SK-N-SH treated with all-trans-retinoic acid at 6 μM for 48 hours (cell line): ENCODE measurements at regions not wholly inside any gene's neighbourhood (a gene's known extent, or its start where the extent isn't known, plus 50 kb on each side); places are given as distances from the start of the nearest gene placed in this dataset.

ENCODE experiments used
- ATAC-seq: fragments of 200-7000 bp; cut with Tn5 transposase; 3 replicates; pipeline ENCODE4 v1.9.1; 2020; ENCODE audit warnings: mild to moderate bottlenecking, moderate library complexity
- ARNTL ChIP-seq: fragments of 450-650 bp; formaldehyde crosslinking; IDR thresholded peaks from 2 replicates; pipeline ENCODE4 v1.5.0; 2020; ENCODE audit warnings: low read depth, mild to moderate bottlenecking, moderate library complexity, borderline replicate concordance
- CSDC2 ChIP-seq: fragments of 250-450 bp; sonication (Bioruptor Pico); IDR thresholded peaks from 2 replicates; pipeline ENCODE4 v1.5.0; 2020; ENCODE audit warnings: mild to moderate bottlenecking, moderate library complexity
- ESRRG ChIP-seq: fragments of 250-450 bp; sonication (Bioruptor Pico); IDR thresholded peaks from 2 replicates; pipeline ENCODE4 v1.6.1; 2021; ENCODE audit warnings: mild to moderate bottlenecking
- GLIS3 ChIP-seq: fragments of 250-450 bp; sonication (Bioruptor Pico); IDR thresholded peaks from 2 replicates; pipeline ENCODE4 v1.5.0; 2020; ENCODE audit warnings: mild to moderate bottlenecking, moderate library complexity
- ISL1 ChIP-seq: fragments of 250-450 bp; sonication (Bioruptor Pico); IDR thresholded peaks from 2 replicates; pipeline ENCODE4 v2.1.2; 2022; ENCODE audit warnings: mild to moderate bottlenecking, moderate library complexity
- OSR1 ChIP-seq: fragments of 250-450 bp; sonication (Bioruptor Pico); IDR thresholded peaks from 2 replicates; pipeline ENCODE4 v1.8.0; 2022; ENCODE audit warnings: moderate library complexity, mild to moderate bottlenecking, inconsistent platforms
- RARB ChIP-seq: fragments of 250-450 bp; sonication (Bioruptor Pico); IDR thresholded peaks from 2 replicates; pipeline ENCODE4 v1.8.0; 2021; ENCODE audit warnings: mild to moderate bottlenecking, moderate library complexity
- SNAI2 ChIP-seq: fragments of 250-450 bp; sonication (Bioruptor Pico); IDR thresholded peaks from 2 replicates; pipeline ENCODE4 v1.5.0; 2020; ENCODE audit warnings: mild to moderate bottlenecking, moderate library complexity
- TCF4 ChIP-seq: fragments of 250-450 bp; sonication (Bioruptor Pico); IDR thresholded peaks from 2 replicates; pipeline ENCODE4 v1.8.0; 2021; ENCODE audit warnings: mild to moderate bottlenecking, moderate library complexity, borderline replicate concordance
- TOX ChIP-seq: fragments of 250-450 bp; sonication (Bioruptor Pico); IDR thresholded peaks from 2 replicates; pipeline ENCODE4 v1.8.0; 2021; ENCODE audit warnings: mild to moderate bottlenecking, moderate library complexity, borderline replicate concordance
- ZFP3 ChIP-seq: fragments of 250-450 bp; sonication (Bioruptor Pico); IDR thresholded peaks from 2 replicates; pipeline ENCODE4 v1.5.0; 2020; ENCODE audit warnings: mild to moderate bottlenecking, moderate library complexity
- ZFP30 ChIP-seq: fragments of 450-650 bp; formaldehyde crosslinking; IDR thresholded peaks from 2 replicates; pipeline ENCODE4 v1.5.0; 2022; ENCODE audit warnings: mild to moderate bottlenecking, moderate library complexity
- ZNF565 ChIP-seq: fragments of 450-650 bp; formaldehyde crosslinking; conservative IDR thresholded peaks from 2 replicates; pipeline ENCODE4 v1.5.0; 2020; ENCODE audit warnings: low read depth, mild to moderate bottlenecking, moderate library complexity
- ZNF70 ChIP-seq: fragments of 450-650 bp; formaldehyde crosslinking; IDR thresholded peaks from 2 replicates; pipeline ENCODE4 v1.5.0; 2020; ENCODE audit warnings: mild to moderate bottlenecking, moderate library complexity
- ZNF8 ChIP-seq: fragments of 450-650 bp; formaldehyde crosslinking; IDR thresholded peaks from 2 replicates; pipeline ENCODE4 v1.5.0; 2020; ENCODE audit warnings: mild to moderate bottlenecking, moderate library complexity
- TF ChIP-seq, protein P1 (sequence below): fragments of 250-450 bp; sonication (Bioruptor Pico); IDR thresholded peaks from 2 replicates; pipeline ENCODE4 v1.8.0; 2021; ENCODE audit warnings: low read depth, mild to moderate bottlenecking, moderate library complexity, borderline replicate concordance
- TF ChIP-seq, protein P2 (sequence below): fragments of 250-450 bp; sonication (Bioruptor Pico); IDR thresholded peaks from 2 replicates; pipeline ENCODE4 v1.8.0; 2020; ENCODE audit warnings: mild to moderate bottlenecking, moderate library complexity, borderline replicate concordance
- TF ChIP-seq, protein P3 (sequence below): fragments of 250-450 bp; sonication (Bioruptor Pico); IDR thresholded peaks from 2 replicates; pipeline ENCODE4 v1.5.1; 2021; ENCODE audit warnings: mild to moderate bottlenecking, moderate library complexity
- TF ChIP-seq, protein P4 (sequence below): fragments of 250-450 bp; sonication (Bioruptor Pico); IDR thresholded peaks from 2 replicates; pipeline ENCODE4 v1.5.0; 2020; ENCODE audit warnings: mild to moderate bottlenecking, moderate library complexity

DNA sequence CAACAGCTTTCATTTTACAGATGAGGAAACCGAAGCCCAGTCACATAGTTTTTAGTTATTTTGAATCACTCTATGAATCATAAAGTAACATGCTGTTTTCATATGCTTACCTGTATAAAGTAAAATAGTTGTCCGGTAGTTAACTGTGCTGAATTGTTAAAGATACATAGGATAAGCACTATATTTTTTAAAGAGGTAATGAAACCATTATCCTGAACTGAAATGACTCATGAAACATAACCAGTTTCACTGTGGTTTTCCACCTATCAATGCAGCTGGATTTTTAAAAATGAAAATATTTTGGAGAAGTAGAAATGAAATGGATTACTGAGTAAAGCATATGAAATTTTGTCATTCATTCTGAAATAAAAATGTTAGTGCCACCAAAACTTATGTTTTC, 655.0 kb downstream of the OLFM4 start:
- no peak for ATAC-seq
- TF ChIP-seq CSDC2 (CRISPR knock-in tag) (no peak), ZFP3 (CRISPR knock-in tag) (no peak), ZNF565 (CRISPR knock-in tag) (no peak), RARB (CRISPR knock-in tag) (no peak)
- TF ChIP-seq, protein P1, sequence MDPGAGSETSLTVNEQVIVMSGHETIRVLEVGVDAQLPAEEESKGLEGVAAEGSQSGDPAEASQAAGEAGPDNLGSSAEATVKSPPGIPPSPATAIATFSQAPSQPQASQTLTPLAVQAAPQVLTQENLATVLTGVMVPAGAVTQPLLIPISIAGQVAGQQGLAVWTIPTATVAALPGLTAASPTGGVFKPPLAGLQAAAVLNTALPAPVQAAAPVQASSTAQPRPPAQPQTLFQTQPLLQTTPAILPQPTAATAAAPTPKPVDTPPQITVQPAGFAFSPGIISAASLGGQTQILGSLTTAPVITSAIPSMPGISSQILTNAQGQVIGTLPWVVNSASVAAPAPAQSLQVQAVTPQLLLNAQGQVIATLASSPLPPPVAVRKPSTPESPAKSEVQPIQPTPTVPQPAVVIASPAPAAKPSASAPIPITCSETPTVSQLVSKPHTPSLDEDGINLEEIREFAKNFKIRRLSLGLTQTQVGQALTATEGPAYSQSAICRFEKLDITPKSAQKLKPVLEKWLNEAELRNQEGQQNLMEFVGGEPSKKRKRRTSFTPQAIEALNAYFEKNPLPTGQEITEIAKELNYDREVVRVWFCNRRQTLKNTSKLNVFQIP (CRISPR knock-in tag): no peak
- TF ChIP-seq, protein P2, sequence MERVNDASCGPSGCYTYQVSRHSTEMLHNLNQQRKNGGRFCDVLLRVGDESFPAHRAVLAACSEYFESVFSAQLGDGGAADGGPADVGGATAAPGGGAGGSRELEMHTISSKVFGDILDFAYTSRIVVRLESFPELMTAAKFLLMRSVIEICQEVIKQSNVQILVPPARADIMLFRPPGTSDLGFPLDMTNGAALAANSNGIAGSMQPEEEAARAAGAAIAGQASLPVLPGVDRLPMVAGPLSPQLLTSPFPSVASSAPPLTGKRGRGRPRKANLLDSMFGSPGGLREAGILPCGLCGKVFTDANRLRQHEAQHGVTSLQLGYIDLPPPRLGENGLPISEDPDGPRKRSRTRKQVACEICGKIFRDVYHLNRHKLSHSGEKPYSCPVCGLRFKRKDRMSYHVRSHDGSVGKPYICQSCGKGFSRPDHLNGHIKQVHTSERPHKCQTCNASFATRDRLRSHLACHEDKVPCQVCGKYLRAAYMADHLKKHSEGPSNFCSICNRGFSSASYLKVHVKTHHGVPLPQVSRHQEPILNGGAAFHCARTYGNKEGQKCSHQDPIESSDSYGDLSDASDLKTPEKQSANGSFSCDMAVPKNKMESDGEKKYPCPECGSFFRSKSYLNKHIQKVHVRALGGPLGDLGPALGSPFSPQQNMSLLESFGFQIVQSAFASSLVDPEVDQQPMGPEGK (CRISPR knock-in tag): no peak
- TF ChIP-seq, all 23 proteins: peak for 0

DNA sequence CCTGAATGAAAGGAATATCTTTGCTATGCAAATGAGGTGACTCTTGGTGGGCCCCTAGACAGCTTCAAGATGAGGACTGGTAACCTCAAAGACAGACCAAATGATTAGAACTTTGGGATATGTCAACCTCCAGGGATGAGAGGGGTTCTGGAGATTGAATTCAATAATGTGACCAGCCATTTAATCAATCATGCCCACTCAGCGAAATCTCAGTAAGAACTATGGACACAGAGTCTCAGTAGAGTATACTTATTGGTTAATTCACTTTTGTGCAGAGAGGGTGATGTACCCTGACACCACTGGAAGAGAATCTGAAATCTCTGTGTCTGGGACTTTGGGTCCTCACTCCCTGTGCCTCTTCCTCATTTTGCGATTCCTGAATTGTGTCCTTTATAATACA, 662.8 kb downstream of the OLFM4 start:
- TF ChIP-seq ESRRG: no peak
- no peak for TF ChIP-seq ZNF70 (CRISPR knock-in tag)
- TF ChIP-seq, protein P1 (CRISPR knock-in tag): no peak
- TF ChIP-seq, protein P3, sequence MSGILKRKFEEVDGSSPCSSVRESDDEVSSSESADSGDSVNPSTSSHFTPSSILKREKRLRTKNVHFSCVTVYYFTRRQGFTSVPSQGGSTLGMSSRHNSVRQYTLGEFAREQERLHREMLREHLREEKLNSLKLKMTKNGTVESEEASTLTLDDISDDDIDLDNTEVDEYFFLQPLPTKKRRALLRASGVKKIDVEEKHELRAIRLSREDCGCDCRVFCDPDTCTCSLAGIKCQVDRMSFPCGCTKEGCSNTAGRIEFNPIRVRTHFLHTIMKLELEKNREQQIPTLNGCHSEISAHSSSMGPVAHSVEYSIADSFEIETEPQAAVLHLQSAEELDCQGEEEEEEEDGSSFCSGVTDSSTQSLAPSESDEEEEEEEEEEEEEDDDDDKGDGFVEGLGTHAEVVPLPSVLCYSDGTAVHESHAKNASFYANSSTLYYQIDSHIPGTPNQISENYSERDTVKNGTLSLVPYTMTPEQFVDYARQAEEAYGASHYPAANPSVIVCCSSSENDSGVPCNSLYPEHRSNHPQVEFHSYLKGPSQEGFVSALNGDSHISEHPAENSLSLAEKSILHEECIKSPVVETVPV (CRISPR knock-in tag): no peak
- TF ChIP-seq ISL1 (CRISPR knock-in tag): no peak
- TF ChIP-seq, protein P4, sequence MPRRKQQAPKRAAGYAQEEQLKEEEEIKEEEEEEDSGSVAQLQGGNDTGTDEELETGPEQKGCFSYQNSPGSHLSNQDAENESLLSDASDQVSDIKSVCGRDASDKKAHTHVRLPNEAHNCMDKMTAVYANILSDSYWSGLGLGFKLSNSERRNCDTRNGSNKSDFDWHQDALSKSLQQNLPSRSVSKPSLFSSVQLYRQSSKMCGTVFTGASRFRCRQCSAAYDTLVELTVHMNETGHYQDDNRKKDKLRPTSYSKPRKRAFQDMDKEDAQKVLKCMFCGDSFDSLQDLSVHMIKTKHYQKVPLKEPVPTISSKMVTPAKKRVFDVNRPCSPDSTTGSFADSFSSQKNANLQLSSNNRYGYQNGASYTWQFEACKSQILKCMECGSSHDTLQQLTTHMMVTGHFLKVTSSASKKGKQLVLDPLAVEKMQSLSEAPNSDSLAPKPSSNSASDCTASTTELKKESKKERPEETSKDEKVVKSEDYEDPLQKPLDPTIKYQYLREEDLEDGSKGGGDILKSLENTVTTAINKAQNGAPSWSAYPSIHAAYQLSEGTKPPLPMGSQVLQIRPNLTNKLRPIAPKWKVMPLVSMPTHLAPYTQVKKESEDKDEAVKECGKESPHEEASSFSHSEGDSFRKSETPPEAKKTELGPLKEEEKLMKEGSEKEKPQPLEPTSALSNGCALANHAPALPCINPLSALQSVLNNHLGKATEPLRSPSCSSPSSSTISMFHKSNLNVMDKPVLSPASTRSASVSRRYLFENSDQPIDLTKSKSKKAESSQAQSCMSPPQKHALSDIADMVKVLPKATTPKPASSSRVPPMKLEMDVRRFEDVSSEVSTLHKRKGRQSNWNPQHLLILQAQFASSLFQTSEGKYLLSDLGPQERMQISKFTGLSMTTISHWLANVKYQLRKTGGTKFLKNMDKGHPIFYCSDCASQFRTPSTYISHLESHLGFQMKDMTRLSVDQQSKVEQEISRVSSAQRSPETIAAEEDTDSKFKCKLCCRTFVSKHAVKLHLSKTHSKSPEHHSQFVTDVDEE: no peak
- no peak for TF ChIP-seq SNAI2 (CRISPR knock-in tag)
- no peak for TF ChIP-seq TOX (CRISPR knock-in tag)
- no peak for TF ChIP-seq ARNTL (CRISPR knock-in tag)
- TF ChIP-seq CSDC2 (CRISPR knock-in tag): no peak
- TF ChIP-seq ZFP30 (CRISPR knock-in tag): no peak
- TF ChIP-seq GLIS3 (CRISPR knock-in tag): no peak
- no peak for TF ChIP-seq ZNF565 (CRISPR knock-in tag)
- TF ChIP-seq ZNF8 (CRISPR knock-in tag): no peak
- TF ChIP-seq TCF4 (CRISPR knock-in tag): no peak
- no peak for TF ChIP-seq ZFP3 (CRISPR knock-in tag)
- no peak for TF ChIP-seq RARB (CRISPR knock-in tag)
- TF ChIP-seq, protein P2 (CRISPR knock-in tag): no peak
- TF ChIP-seq OSR1 (CRISPR knock-in tag): no peak

More for the DNA sequence above, 662.8 kb downstream of the OLFM4 start:
- ATAC-seq: no peak
